Uterus (tissue), 3 donors: ENCODE measurements at regions not wholly inside any gene's neighbourhood (a gene's known extent, or its start where the extent isn't known, plus 50 kb on each side); places are given as distances from the start of the nearest gene placed in this dataset.
"Not testable (repeated sequence)": the region's sequence is repeated elsewhere in the genome, so short reads cannot be mapped to it uniquely, and the experiment has no call there.

Experiments
- DNase-seq, 2 donors: peaks; one replicate each; pipeline ENCODE4 v3.0.0-alpha.2; 2019 to 2020
- H3K27ac ChIP-seq, 2 donors: fragments of 200-600 bp; sonication (generic); 1 replicate in 1 of 2; 2 replicates in 1 of 2; pipeline ENCODE4 v1.5.1; 2016 to 2018
- H3K27me3 ChIP-seq, 2 donors: fragments of 200-600 bp; sonication (generic); one replicate each; pipeline ENCODE4 v1.5.1; 2018 to 2019; ENCODE audit warnings: control low read depth in 1 of 2
- H3K36me3 ChIP-seq, 2 donors: fragments of 200-600 bp; sonication (generic); one replicate each; pipeline ENCODE4 v1.5.1; 2019; ENCODE audit warnings: control low read depth in 1 of 2
- H3K4me1 ChIP-seq, 2 donors: fragments of 200-600 bp; sonication (generic); one replicate each; pipeline ENCODE4 v1.5.1; 2018 to 2019; ENCODE audit warnings: control low read depth in 1 of 2
- H3K4me3 ChIP-seq, 2 donors: fragments of 200-600 bp; sonication (generic); 1 replicate in 1 of 2; 2 replicates in 1 of 2; pipeline ENCODE4 v1.5.1; 2018 to 2019; ENCODE audit warnings: mild to moderate bottlenecking in 1 of 2
- H3K9me3 ChIP-seq, 2 donors: fragments of 200-600 bp; sonication (generic); one replicate each; pipeline ENCODE4 v1.5.1; 2019; ENCODE audit warnings: control low read depth in 1 of 2
- POLR2A ChIP-seq, 2 donors: fragments of 450-650 bp; IDR thresholded peaks; one replicate each; pipeline ENCODE4 v1.6.1; 2016; ENCODE audit warnings: antibody characterized with exemption in 2 of 2, mild to moderate bottlenecking in 1 of 2, moderate library complexity in 1 of 2
- intact Hi-C: fragments of 100-400 bp; cut with DNase I; formaldehyde crosslinking; loops from one replicate; pipeline ENCODE4 v1.15.1; 2023; ENCODE audit warnings: low total_unique reads
- TF ChIP-seq, protein P1 (sequence below), 4 experiments: fragments of 200-600 bp in 2 of 4; fragments of 450-650 bp in 2 of 4; sonication (generic) in 2 of 4; IDR thresholded peaks; one replicate each; pipeline ENCODE4 v1.5.1; 2016 to 2019; ENCODE audit warnings: antibody characterized with exemption in 4 of 4, mild to moderate bottlenecking in 2 of 4, moderate library complexity in 1 of 4
- donor health status: DM: yes; HTN: yes; CAD: no.

- Histone ChIP-seq H3K4me1 (no peaks in the 10 kb centered on the region), H3K27me3 (no peaks in the 10 kb centered on the region), H3K36me3 (no peaks in the 10 kb centered on the region), H3K4me3 (no peak overlapping the region), H3K27ac (no peak overlapping the region), H3K9me3 (no peaks in the 10 kb centered on the region)
- DNase-seq: no peak
- TF ChIP-seq POLR2A (IDR thresholded peaks at IDR 0.05): no peak
- TF ChIP-seq, protein P1, sequence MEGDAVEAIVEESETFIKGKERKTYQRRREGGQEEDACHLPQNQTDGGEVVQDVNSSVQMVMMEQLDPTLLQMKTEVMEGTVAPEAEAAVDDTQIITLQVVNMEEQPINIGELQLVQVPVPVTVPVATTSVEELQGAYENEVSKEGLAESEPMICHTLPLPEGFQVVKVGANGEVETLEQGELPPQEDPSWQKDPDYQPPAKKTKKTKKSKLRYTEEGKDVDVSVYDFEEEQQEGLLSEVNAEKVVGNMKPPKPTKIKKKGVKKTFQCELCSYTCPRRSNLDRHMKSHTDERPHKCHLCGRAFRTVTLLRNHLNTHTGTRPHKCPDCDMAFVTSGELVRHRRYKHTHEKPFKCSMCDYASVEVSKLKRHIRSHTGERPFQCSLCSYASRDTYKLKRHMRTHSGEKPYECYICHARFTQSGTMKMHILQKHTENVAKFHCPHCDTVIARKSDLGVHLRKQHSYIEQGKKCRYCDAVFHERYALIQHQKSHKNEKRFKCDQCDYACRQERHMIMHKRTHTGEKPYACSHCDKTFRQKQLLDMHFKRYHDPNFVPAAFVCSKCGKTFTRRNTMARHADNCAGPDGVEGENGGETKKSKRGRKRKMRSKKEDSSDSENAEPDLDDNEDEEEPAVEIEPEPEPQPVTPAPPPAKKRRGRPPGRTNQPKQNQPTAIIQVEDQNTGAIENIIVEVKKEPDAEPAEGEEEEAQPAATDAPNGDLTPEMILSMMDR (IDR thresholded peaks at IDR 0.05): no peak
- intact Hi-C loops: no loop called here
These were observed 67.2 kb downstream of the BUB3 start for GRCh38 chr10:123221418-123221817.

DNA sequence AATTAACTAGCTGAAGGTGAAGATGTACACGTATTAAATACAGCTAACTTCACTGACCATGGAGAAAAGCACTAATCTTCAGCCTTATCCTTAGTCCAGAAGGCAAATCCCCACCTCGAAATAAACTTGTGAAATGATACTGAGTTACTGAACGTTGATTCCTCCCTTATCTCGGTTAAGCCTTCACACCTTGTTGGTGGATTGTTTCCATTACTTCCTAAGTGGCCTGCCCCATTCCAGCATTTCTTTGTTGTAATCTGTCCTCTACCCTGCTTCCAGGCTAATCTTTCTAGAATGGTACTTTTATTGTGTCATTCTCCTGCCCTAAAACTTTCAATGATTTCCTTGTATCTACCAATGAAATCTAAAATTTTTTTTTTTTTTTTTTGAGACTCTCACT, 68.6 kb downstream of the BUB3 start:
- Histone ChIP-seq H3K4me1 (no peaks in the 10 kb centered on the region), H3K9me3 (no peaks in the 10 kb centered on the region), H3K36me3 (no peaks in the 10 kb centered on the region), H3K27ac (no peak overlapping the region), H3K4me3 (no peak overlapping the region), H3K27me3 (no peaks in the 10 kb centered on the region)
- intact Hi-C loops: no loop called here
- TF ChIP-seq, protein P1 (IDR thresholded peaks at IDR 0.05): no peak
- TF ChIP-seq POLR2A (IDR thresholded peaks at IDR 0.05): no peak
- DNase-seq: no peak

DNA sequence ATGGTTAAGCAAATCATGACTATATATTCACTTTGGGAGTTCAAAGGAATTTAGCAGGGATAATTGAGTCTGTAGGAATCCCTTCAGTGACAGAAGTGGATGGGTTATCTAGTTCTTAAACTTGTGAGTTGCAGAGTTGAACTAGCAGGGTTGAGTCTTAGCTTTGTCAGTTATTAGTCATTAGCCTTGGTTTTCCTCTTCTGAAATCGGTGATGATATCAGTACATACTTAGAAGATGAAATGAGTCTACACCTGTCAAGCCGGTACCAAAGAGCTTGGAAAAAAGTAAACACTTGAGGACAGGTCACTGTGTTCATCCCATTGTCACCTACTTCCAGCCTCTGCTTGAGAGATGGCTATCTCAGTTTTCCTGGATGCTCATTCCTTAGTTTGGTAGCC, 73.5 kb downstream of the BUB3 start:
- TF ChIP-seq, protein P1 (IDR thresholded peaks at IDR 0.05): no peak
- TF ChIP-seq POLR2A (IDR thresholded peaks at IDR 0.05): no peak
- no peaks in the 10 kb centered on the region for H3K27me3 ChIP-seq
- intact Hi-C loops: no loop called here
- DNase-seq: no peak
- no peaks in the 10 kb centered on the region for H3K36me3 ChIP-seq
- no peaks in the 10 kb centered on the region for H3K9me3 ChIP-seq
- no peak overlapping the region for H3K27ac ChIP-seq
- no peaks in the 10 kb centered on the region for H3K4me1 ChIP-seq
- H3K4me3 ChIP-seq: no peak overlapping the region

DNA sequence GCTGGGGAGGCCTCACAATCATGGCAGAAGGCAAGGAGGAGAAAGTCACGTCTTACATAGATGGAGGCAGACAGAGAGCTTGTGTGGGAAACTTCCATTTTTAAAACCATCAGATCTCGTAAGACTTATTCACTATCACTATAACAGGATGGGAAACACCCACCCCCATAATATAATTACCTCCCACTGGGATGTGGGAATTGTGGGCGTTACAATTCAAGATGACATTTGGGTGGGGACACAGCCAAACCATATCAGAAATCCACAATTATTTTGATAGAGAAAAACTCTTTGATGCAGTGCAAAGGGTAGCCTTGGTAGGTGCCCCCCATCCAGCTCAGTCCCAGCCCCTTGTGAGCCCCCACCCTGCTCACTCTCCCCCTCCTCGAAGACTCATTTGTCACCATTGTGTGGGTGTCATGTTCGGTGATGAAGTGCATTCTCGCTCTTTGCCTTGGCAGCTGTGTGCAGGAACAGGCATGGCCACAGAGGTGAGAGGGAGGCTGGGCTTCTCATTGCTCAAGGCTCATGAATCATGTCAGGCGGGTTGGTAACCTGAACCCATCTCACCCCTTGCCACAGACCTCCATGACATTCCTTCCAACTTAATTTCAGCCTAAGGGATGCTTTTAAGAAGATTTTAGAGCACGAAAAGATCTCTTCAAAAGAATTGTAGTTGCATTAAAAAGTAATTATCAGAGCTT, 75.9 kb downstream of the BUB3 start:
- Histone ChIP-seq H3K9me3 (peaks cover 0 to 16% of the 10 kb centered on the region in 2 donors), H3K27me3 (no peaks in the 10 kb centered on the region), H3K4me1 (no peaks in the 10 kb centered on the region), H3K27ac (no peak overlapping the region), H3K36me3 (no peaks in the 10 kb centered on the region), H3K4me3 (no peak overlapping the region)
- intact Hi-C loops: no loop called here
- DNase-seq: no peak
- TF ChIP-seq, protein P1 (IDR thresholded peaks at IDR 0.05): no peak
- no peak for TF ChIP-seq POLR2A (IDR thresholded peaks at IDR 0.05)

GRCh38 chr10:123232879-123233278, 78.7 kb downstream of the BUB3 start:
- peaks cover 0 to 17% of the 10 kb centered on the region in 2 donors for H3K9me3 ChIP-seq
- H3K27ac ChIP-seq, H3K36me3 ChIP-seq, H3K27me3 ChIP-seq, H3K4me3 ChIP-seq, H3K4me1 ChIP-seq, DNase-seq, intact Hi-C loops: not testable (repeated sequence)

DNA sequence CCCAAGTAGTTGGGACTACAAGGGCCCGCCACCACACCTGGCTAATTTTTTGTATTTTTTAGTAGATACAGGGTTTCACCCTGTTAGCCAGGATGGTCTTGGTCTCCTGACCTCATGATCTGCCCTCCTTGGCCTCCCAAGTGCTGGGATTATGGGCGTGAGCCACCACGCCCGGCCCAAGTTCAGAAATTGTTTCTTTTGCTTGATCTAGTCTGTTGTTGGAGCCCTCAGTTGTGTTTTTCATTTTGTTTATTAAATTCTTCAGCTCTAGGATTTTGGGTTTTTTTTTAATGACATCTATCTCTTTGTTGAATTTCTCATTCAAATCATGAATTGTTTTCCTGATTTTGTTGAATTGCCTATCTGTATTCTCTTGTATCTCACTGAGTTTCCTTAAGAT, 80.8 kb downstream of the BUB3 start:
- H3K4me3 ChIP-seq, H3K27ac ChIP-seq, DNase-seq, H3K27me3 ChIP-seq, H3K36me3 ChIP-seq, H3K4me1 ChIP-seq, intact Hi-C loops: not testable (repeated sequence)
- peaks cover 0 to 17% of the 10 kb centered on the region in 2 donors for H3K9me3 ChIP-seq
